GM23338 (cell line): ENCODE measurements at regions not wholly inside any gene's neighbourhood (a gene's known extent, or its start where the extent isn't known, plus 50 kb on each side); places are given as distances from the start of the nearest gene placed in this dataset.

ENCODE experiments used
- ATAC-seq: fragments of 200-7000 bp; cut with Tn5 transposase; 3 replicates; pipeline ENCODE4 v1.9.1; 2020
- DNase-seq: peaks from one replicate; pipeline ENCODE4 v3.0.0-alpha.2; 2015; ENCODE audit warnings: low spot score
- H2AFZ ChIP-seq: fragments of 200-600 bp; sonication (generic); 2 replicates; pipeline ENCODE4 v1.8.0; 2016; ENCODE audit warnings: antibody characterized with exemption, mild to moderate bottlenecking, moderate library complexity
- H3F3A ChIP-seq: fragments of 200-600 bp; sonication (generic); replicated peaks from 2 replicates; pipeline ENCODE4 v1.8.0; 2017; ENCODE audit warnings: antibody characterized with exemption, mixed run types, low read depth
- H3K27ac ChIP-seq: fragments of 200-600 bp; sonication (generic); 2 replicates; pipeline ENCODE4 v1.6.1; 2016; ENCODE audit warnings: low read depth
- H3K27me3 ChIP-seq: fragments of 200-600 bp; sonication (generic); 2 replicates; pipeline ENCODE4 v1.8.0; 2016; ENCODE audit warnings: mild to moderate bottlenecking, mixed run types, moderate library complexity; ENCODE audit not compliant: insufficient read depth
- H3K36me3 ChIP-seq: fragments of 200-600 bp; sonication (generic); 2 replicates; pipeline ENCODE4 v1.8.0; 2016; ENCODE audit warnings: mild to moderate bottlenecking; ENCODE audit not compliant: insufficient read depth
- H3K4me1 ChIP-seq: fragments of 200-600 bp; sonication (generic); 2 replicates; pipeline ENCODE4 v1.8.0; 2016; ENCODE audit warnings: mild to moderate bottlenecking, moderate library complexity; ENCODE audit not compliant: insufficient read depth
- H3K4me2 ChIP-seq: fragments of 200-600 bp; sonication (generic); 2 replicates; pipeline ENCODE4 v1.7.1; 2017; ENCODE audit warnings: mixed run types
- H3K4me3 ChIP-seq: fragments of 200-600 bp; sonication (generic); 2 replicates; pipeline ENCODE4 v1.6.1; 2016; ENCODE audit warnings: mixed run types
- H3K79me2 ChIP-seq: fragments of 200-600 bp; sonication (generic); replicated peaks from 2 replicates; pipeline ENCODE4 v1.8.0; 2017; ENCODE audit warnings: mild to moderate bottlenecking; ENCODE audit not compliant: insufficient read depth
- H3K9me2 ChIP-seq: fragments of 200-600 bp; sonication (generic); 2 replicates; pipeline ENCODE4 v1.8.0; 2017; ENCODE audit not compliant: insufficient read depth
- H4K20me1 ChIP-seq: fragments of 200-600 bp; sonication (generic); replicated peaks from 2 replicates; pipeline ENCODE4 v1.8.0; 2017; ENCODE audit warnings: mild to moderate bottlenecking; ENCODE audit not compliant: insufficient read depth
- H3K27ac Mint-ChIP-seq: 2 replicates; pipeline ENCODE4 v1.8.0; 2020; ENCODE audit warnings: inconsistent platforms, mild to moderate bottlenecking, moderate library complexity, mixed read lengths
- H3K27me3 Mint-ChIP-seq: 3 replicates; pipeline ENCODE4 v1.8.0; 2022; ENCODE audit warnings: low read depth, mild to moderate bottlenecking, moderate library complexity, mixed read lengths, inconsistent platforms; ENCODE audit not compliant: insufficient read depth, poor library complexity
- H3K36me3 Mint-ChIP-seq: 3 replicates; pipeline ENCODE4 v1.8.0; 2021; ENCODE audit warnings: low read depth, mild to moderate bottlenecking, inconsistent platforms, moderate library complexity, mixed read lengths
- H3K4me1 Mint-ChIP-seq: 3 replicates; pipeline ENCODE4 v1.8.0; 2020; ENCODE audit warnings: mild to moderate bottlenecking, inconsistent platforms, mixed read lengths
- H3K4me3 Mint-ChIP-seq: 3 replicates; pipeline ENCODE4 v1.8.0; 2021; ENCODE audit warnings: moderate library complexity, mild to moderate bottlenecking, inconsistent platforms, mixed read lengths
- H3K9me3 Mint-ChIP-seq: 3 replicates; pipeline ENCODE4 v1.8.0; 2020; ENCODE audit warnings: moderate library complexity, mild to moderate bottlenecking, inconsistent platforms, mixed read lengths
- CREB1 ChIP-seq: fragments of 250-450 bp; sonication (Bioruptor Pico); IDR thresholded peaks from 2 replicates; pipeline ENCODE4 v1.5.0; 2020; ENCODE audit warnings: low read depth, mild to moderate bottlenecking, moderate library complexity
- EZH2 ChIP-seq: fragments of 200-600 bp; sonication (generic); IDR thresholded peaks from one replicate; pipeline ENCODE4 v1.8.0; 2017; ENCODE audit warnings: antibody characterized with exemption, mild to moderate bottlenecking, low read depth; ENCODE audit not compliant: unreplicated experiment
- POLR2AphosphoS5 ChIP-seq: IDR thresholded peaks from 2 replicates; pipeline ENCODE4 v1.6.1; 2016; ENCODE audit warnings: antibody characterized with exemption, low read depth
- ZNF114 ChIP-seq: fragments of 250-450 bp; sonication (Bioruptor Pico); IDR thresholded peaks from 2 replicates; pipeline ENCODE4 v1.5.0; 2020; ENCODE audit warnings: mild to moderate bottlenecking, moderate library complexity
- TF ChIP-seq, protein P1 (sequence below): IDR thresholded peaks from 2 replicates; pipeline ENCODE4 v1.6.1; 2016; ENCODE audit warnings: antibody characterized with exemption
- TF ChIP-seq, protein P2 (sequence below): IDR thresholded peaks from one replicate; pipeline ENCODE4 v1.6.1; 2018; ENCODE audit warnings: antibody characterized with exemption; ENCODE audit not compliant: unreplicated experiment
- TF ChIP-seq, protein P3 (sequence below): fragments of 250-450 bp; sonication (Bioruptor Pico); IDR thresholded peaks from 2 replicates; pipeline ENCODE4 v1.5.0; 2020; ENCODE audit warnings: mild to moderate bottlenecking, moderate library complexity
- TF ChIP-seq, protein P4 (sequence below), 2 experiments: fragments of 200-600 bp in 1 of 2; sonication (generic) in 1 of 2; conservative IDR thresholded peaks; 2 replicates each; pipeline versions ENCODE4 v1.5.1 to v1.6.1; 2016 to 2017; ENCODE audit warnings: antibody characterized with exemption in 2 of 2, low read depth in 2 of 2, mild to moderate bottlenecking in 2 of 2, moderate library complexity in 1 of 2

DNA sequence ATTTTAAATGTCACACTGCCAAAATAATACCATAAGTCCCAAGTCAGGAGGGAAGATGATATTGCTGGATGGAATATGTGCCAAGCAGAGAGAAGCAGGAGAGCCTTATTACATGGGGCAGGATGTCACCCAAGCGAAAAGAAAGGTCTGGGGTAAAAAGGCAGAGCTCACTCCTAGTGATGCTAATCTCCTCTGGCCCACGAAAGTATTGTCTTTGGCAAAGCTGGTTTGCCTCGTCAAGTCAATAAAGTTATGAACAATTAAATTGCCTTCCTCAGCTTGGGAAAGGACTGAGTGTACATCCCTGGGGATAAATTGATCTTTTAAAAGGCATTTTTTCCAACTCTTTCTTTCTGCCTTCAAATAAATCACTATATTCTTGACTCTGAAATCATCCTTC lies 220.6 kb downstream of the DMAC1 start:
- no peak overlapping the region for H3K27ac ChIP-seq
- no peaks in the 10 kb centered on the region; the same call in 1 of the 3 replicates for H3K9me3 Mint-ChIP-seq
- no peak for TF ChIP-seq CREB1 (CRISPR knock-in tag)
- TF ChIP-seq ZNF114 (CRISPR knock-in tag), result no peak
- TF ChIP-seq, protein P1, sequence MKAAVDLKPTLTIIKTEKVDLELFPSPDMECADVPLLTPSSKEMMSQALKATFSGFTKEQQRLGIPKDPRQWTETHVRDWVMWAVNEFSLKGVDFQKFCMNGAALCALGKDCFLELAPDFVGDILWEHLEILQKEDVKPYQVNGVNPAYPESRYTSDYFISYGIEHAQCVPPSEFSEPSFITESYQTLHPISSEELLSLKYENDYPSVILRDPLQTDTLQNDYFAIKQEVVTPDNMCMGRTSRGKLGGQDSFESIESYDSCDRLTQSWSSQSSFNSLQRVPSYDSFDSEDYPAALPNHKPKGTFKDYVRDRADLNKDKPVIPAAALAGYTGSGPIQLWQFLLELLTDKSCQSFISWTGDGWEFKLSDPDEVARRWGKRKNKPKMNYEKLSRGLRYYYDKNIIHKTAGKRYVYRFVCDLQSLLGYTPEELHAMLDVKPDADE, result no peak
- no peak for TF ChIP-seq POLR2AphosphoS5
- no peaks in the 10 kb centered on the region for H3K27me3 ChIP-seq
- H3K36me3 ChIP-seq, result no peaks in the 10 kb centered on the region
- H3K27ac Mint-ChIP-seq, result no peak overlapping the region
- H3K4me3 ChIP-seq, result no peak overlapping the region
- no peak for ATAC-seq
- H3K79me2 ChIP-seq, result no peaks in the 10 kb centered on the region
- H3K4me2 ChIP-seq, result no peak overlapping the region
- H3F3A ChIP-seq, result no peaks in the 10 kb centered on the region
- H3K4me1 ChIP-seq, result no peaks in the 10 kb centered on the region
- H2AFZ ChIP-seq, result no peak overlapping the region
- no peak overlapping the region for H3K4me3 Mint-ChIP-seq
- peaks cover 9% of the 10 kb centered on the region; the same call in 2 of the 3 replicates for H3K4me1 Mint-ChIP-seq
- no peaks in the 10 kb centered on the region for H3K9me2 ChIP-seq
- peaks cover 4% of the 10 kb centered on the region for H3K27me3 Mint-ChIP-seq
- DNase-seq, result no peak
- no peaks in the 10 kb centered on the region for H3K36me3 Mint-ChIP-seq
- no peaks in the 10 kb centered on the region for H4K20me1 ChIP-seq

DNA sequence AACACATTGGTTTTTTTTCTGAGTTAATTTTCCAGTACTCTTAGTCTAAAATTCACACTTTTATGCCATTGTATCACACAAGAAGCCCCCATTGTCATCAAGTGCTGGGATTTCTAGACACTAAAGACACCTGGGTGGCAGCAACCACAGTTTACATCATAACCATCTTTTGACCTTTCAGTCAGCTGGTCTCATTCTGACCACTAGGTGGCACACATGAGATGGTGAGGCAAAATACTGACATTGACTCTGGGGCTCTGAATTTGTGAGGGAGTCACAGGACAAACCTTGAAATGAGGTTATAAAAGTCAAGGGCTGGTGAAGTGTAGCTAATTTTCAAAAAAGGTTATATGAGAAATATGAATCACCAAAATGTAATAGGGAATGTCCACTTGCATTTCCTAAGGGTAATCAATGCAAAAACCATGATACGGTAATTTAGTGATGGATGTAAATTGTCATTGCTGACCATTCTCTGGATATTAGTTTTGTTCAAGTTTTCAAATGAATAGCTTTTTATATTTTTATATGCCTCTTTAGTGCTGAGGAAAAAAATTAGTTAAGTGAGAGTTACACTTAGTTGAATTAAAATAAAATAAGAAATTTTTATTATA lies 229.4 kb downstream of the DMAC1 start:
- Mint-ChIP-seq H3K9me3 (no peaks in the 10 kb centered on the region; the same call in 1 of the 3 replicates), H3K27ac (no peak overlapping the region), H3K36me3 (no peaks in the 10 kb centered on the region), H3K27me3 (peaks cover 2% of the 10 kb centered on the region), H3K4me1 (no peaks in the 10 kb centered on the region; the same call in 2 of the 3 replicates), H3K4me3 (no peak overlapping the region)
- no peaks in the 10 kb centered on the region for H3K4me1 ChIP-seq
- H3K79me2 ChIP-seq, result no peaks in the 10 kb centered on the region
- H3K4me3 ChIP-seq, result no peak overlapping the region
- H3K9me2 ChIP-seq, result no peaks in the 10 kb centered on the region
- no peaks in the 10 kb centered on the region for H3K27me3 ChIP-seq
- H3K4me2 ChIP-seq, result no peak overlapping the region
- H2AFZ ChIP-seq, result no peak overlapping the region
- H4K20me1 ChIP-seq, result no peaks in the 10 kb centered on the region
- peak; percentile 85 for DNase-seq
- TF ChIP-seq, protein P2, sequence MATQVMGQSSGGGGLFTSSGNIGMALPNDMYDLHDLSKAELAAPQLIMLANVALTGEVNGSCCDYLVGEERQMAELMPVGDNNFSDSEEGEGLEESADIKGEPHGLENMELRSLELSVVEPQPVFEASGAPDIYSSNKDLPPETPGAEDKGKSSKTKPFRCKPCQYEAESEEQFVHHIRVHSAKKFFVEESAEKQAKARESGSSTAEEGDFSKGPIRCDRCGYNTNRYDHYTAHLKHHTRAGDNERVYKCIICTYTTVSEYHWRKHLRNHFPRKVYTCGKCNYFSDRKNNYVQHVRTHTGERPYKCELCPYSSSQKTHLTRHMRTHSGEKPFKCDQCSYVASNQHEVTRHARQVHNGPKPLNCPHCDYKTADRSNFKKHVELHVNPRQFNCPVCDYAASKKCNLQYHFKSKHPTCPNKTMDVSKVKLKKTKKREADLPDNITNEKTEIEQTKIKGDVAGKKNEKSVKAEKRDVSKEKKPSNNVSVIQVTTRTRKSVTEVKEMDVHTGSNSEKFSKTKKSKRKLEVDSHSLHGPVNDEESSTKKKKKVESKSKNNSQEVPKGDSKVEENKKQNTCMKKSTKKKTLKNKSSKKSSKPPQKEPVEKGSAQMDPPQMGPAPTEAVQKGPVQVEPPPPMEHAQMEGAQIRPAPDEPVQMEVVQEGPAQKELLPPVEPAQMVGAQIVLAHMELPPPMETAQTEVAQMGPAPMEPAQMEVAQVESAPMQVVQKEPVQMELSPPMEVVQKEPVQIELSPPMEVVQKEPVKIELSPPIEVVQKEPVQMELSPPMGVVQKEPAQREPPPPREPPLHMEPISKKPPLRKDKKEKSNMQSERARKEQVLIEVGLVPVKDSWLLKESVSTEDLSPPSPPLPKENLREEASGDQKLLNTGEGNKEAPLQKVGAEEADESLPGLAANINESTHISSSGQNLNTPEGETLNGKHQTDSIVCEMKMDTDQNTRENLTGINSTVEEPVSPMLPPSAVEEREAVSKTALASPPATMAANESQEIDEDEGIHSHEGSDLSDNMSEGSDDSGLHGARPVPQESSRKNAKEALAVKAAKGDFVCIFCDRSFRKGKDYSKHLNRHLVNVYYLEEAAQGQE, result no peak
- TF ChIP-seq, protein P3, sequence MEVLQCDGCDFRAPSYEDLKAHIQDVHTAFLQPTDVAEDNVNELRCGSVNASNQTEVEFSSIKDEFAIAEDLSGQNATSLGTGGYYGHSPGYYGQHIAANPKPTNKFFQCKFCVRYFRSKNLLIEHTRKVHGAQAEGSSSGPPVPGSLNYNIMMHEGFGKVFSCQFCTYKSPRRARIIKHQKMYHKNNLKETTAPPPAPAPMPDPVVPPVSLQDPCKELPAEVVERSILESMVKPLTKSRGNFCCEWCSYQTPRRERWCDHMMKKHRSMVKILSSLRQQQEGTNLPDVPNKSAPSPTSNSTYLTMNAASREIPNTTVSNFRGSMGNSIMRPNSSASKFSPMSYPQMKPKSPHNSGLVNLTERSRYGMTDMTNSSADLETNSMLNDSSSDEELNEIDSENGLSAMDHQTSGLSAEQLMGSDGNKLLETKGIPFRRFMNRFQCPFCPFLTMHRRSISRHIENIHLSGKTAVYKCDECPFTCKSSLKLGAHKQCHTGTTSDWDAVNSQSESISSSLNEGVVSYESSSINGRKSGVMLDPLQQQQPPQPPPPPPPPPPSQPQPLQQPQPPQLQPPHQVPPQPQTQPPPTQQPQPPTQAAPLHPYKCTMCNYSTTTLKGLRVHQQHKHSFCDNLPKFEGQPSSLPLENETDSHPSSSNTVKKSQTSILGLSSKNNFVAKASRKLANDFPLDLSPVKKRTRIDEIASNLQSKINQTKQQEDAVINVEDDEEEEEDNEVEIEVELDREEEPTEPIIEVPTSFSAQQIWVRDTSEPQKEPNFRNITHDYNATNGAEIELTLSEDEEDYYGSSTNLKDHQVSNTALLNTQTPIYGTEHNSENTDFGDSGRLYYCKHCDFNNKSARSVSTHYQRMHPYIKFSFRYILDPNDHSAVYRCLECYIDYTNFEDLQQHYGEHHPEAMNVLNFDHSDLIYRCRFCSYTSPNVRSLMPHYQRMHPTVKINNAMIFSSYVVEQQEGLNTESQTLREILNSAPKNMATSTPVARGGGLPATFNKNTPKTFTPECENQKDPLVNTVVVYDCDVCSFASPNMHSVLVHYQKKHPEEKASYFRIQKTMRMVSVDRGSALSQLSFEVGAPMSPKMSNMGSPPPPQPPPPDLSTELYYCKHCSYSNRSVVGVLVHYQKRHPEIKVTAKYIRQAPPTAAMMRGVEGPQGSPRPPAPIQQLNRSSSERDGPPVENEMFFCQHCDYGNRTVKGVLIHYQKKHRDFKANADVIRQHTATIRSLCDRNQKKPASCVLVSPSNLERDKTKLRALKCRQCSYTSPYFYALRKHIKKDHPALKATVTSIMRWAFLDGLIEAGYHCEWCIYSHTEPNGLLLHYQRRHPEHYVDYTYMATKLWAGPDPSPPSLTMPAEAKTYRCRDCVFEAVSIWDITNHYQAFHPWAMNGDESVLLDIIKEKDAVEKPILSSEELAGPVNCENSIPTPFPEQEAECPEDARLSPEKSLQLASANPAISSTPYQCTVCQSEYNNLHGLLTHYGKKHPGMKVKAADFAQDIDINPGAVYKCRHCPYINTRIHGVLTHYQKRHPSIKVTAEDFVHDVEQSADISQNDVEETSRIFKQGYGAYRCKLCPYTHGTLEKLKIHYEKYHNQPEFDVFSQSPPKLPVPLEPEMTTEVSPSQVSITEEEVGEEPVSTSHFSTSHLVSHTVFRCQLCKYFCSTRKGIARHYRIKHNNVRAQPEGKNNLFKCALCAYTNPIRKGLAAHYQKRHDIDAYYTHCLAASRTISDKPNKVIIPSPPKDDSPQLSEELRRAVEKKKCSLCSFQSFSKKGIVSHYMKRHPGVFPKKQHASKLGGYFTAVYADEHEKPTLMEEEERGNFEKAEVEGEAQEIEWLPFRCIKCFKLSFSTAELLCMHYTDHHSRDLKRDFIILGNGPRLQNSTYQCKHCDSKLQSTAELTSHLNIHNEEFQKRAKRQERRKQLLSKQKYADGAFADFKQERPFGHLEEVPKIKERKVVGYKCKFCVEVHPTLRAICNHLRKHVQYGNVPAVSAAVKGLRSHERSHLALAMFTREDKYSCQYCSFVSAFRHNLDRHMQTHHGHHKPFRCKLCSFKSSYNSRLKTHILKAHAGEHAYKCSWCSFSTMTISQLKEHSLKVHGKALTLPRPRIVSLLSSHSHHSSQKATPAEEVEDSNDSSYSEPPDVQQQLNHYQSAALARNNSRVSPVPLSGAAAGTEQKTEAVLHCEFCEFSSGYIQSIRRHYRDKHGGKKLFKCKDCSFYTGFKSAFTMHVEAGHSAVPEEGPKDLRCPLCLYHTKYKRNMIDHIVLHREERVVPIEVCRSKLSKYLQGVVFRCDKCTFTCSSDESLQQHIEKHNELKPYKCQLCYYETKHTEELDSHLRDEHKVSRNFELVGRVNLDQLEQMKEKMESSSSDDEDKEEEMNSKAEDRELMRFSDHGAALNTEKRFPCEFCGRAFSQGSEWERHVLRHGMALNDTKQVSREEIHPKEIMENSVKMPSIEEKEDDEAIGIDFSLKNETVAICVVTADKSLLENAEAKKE (CRISPR knock-in tag), result no peak
- TF ChIP-seq EZH2 (no peak), POLR2AphosphoS5 (no peak)
- TF ChIP-seq, protein P4, sequence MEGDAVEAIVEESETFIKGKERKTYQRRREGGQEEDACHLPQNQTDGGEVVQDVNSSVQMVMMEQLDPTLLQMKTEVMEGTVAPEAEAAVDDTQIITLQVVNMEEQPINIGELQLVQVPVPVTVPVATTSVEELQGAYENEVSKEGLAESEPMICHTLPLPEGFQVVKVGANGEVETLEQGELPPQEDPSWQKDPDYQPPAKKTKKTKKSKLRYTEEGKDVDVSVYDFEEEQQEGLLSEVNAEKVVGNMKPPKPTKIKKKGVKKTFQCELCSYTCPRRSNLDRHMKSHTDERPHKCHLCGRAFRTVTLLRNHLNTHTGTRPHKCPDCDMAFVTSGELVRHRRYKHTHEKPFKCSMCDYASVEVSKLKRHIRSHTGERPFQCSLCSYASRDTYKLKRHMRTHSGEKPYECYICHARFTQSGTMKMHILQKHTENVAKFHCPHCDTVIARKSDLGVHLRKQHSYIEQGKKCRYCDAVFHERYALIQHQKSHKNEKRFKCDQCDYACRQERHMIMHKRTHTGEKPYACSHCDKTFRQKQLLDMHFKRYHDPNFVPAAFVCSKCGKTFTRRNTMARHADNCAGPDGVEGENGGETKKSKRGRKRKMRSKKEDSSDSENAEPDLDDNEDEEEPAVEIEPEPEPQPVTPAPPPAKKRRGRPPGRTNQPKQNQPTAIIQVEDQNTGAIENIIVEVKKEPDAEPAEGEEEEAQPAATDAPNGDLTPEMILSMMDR (conservative IDR thresholded peaks at IDR 0.05; ENCODE audit: low read depth in 2 of 2), result peak; percentile 93 to 95
- H3K36me3 ChIP-seq, result no peaks in the 10 kb centered on the region
- no peaks in the 10 kb centered on the region for H3F3A ChIP-seq
- no peak overlapping the region for H3K27ac ChIP-seq
- ATAC-seq, result peak; percentile 75
